PFSK-1 (cell line): ENCODE measurements at regions not wholly inside any gene's neighbourhood (a gene's known extent, or its start where the extent isn't known, plus 50 kb on each side); places are given as distances from the start of the nearest gene placed in this dataset.

Experiments used
- POLR2AphosphoS5 ChIP-seq: IDR thresholded peaks from 2 replicates; pipeline ENCODE4 v1.6.1; 2012; ENCODE audit warnings: low read depth, mild to moderate bottlenecking, control low read depth, low read length, moderate library complexity
- TAF1 ChIP-seq: IDR thresholded peaks from 2 replicates; pipeline ENCODE4 v1.6.1; 2012; ENCODE audit warnings: low read length, control low read depth, borderline replicate concordance; ENCODE audit not compliant: insufficient read depth

DNA sequence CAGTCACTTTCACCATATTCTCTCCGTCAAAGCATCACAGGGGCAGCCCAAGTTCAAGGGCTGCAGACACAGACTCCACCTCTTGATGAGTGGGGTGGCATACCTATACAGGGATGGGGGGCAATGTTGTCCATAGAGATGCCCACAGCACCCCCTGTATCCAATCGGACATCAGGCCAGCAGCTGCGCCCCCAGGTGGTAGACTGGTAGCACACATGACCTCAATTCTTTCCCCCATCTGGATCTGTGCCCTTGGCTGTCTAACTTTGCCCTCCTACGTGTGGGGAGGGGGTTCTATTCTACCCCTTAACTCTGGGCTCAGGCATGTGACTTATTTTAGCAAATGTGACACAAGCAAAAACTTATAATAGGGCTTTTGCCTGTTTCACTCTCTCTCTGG, 84.0 kb upstream of the SLC25A48 start:
- TF ChIP-seq POLR2AphosphoS5 (no peak), TAF1 (no peak)
